Progenitor cell of endocrine pancreas (in vitro differentiated cells): ENCODE measurements at regions not wholly inside any gene's neighbourhood (a gene's known extent, or its start where the extent isn't known, plus 50 kb on each side); places are given as distances from the start of the nearest gene placed in this dataset.

Experiments used
- DNase-seq: peaks from one replicate; pipeline ENCODE4 v3.0.0; 2021; ENCODE audit warnings: low spot score; ENCODE audit not compliant: unreplicated experiment
- H3K27ac Mint-ChIP-seq: 2 replicates; pipeline ENCODE4 v1.8.0; 2021; ENCODE audit warnings: mild to moderate bottlenecking, moderate library complexity, mixed read lengths
- H3K27me3 Mint-ChIP-seq: 2 replicates; pipeline ENCODE4 v1.8.0; 2021; ENCODE audit warnings: mixed read lengths
- H3K36me3 Mint-ChIP-seq: 2 replicates; pipeline ENCODE4 v1.8.0; 2022; ENCODE audit warnings: mixed read lengths; ENCODE audit not compliant: insufficient read depth
- H3K4me1 Mint-ChIP-seq: 2 replicates; pipeline ENCODE4 v1.8.0; 2021; ENCODE audit warnings: low read depth, mixed read lengths
- H3K4me3 Mint-ChIP-seq: 2 replicates; pipeline ENCODE4 v1.8.0; 2021; ENCODE audit warnings: low read depth, mild to moderate bottlenecking, moderate library complexity, mixed read lengths
- H3K9me3 Mint-ChIP-seq: 2 replicates; pipeline ENCODE4 v1.8.0; 2021; ENCODE audit warnings: low read depth, mixed read lengths
- TF ChIP-seq, protein P1 (sequence below): fragments of 200-600 bp; sonication (generic); IDR thresholded peaks from one replicate; pipeline ENCODE4 v1.5.0; 2021; ENCODE audit warnings: antibody characterized with exemption, mild to moderate bottlenecking; ENCODE audit not compliant: unreplicated experiment

DNA sequence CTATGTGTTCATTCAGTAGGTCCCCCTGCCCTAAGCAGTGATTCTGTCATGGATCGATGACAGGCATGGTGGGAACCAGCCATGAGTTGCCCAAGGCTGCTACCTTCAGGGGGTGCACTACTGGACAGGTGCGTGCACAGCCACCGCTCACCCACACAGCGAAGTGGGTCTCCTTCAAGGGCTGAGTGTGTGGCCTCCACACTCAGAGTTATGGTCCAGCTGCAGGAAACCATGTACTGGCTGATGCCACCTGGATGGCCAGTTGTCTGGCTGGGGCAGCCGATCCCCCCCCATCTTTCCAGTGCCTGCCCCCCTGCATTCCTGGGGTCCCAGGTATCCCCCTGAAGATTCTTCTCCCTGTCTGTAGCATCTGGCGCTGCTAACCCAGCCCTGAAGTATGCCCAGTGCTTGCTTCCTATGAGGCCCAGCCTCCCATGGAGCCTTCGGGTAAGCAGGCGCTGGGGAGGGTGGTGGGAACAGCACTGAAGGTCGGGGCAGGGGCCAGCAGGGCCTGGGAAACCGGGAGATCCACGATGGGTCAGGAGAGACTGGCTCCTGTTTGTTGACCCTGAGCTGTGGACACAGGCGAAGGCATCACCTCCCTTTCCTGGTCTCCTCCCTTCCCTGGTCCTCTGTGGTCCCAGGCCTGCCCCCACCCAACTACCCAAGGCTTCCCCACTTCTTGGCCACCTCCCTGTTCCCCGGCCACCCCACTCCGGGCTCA lies 106.0 kb downstream of the VEGFA start:
- no peak for DNase-seq
- Mint-ChIP-seq H3K27ac (no peak overlapping the region), H3K9me3 (no peaks in the 10 kb centered on the region), H3K27me3 (no peaks in the 10 kb centered on the region), H3K4me3 (no peak overlapping the region), H3K36me3 (no peaks in the 10 kb centered on the region), H3K4me1 (peaks cover 53% of the 10 kb centered on the region)
- TF ChIP-seq, protein P1, sequence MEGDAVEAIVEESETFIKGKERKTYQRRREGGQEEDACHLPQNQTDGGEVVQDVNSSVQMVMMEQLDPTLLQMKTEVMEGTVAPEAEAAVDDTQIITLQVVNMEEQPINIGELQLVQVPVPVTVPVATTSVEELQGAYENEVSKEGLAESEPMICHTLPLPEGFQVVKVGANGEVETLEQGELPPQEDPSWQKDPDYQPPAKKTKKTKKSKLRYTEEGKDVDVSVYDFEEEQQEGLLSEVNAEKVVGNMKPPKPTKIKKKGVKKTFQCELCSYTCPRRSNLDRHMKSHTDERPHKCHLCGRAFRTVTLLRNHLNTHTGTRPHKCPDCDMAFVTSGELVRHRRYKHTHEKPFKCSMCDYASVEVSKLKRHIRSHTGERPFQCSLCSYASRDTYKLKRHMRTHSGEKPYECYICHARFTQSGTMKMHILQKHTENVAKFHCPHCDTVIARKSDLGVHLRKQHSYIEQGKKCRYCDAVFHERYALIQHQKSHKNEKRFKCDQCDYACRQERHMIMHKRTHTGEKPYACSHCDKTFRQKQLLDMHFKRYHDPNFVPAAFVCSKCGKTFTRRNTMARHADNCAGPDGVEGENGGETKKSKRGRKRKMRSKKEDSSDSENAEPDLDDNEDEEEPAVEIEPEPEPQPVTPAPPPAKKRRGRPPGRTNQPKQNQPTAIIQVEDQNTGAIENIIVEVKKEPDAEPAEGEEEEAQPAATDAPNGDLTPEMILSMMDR = no peak

- Mint-ChIP-seq H3K27ac (peak overlapping the region; percentile 91), H3K4me1 (peaks cover 53% of the 10 kb centered on the region), H3K4me3 (no peak overlapping the region), H3K27me3 (no peaks in the 10 kb centered on the region), H3K9me3 (no peaks in the 10 kb centered on the region), H3K36me3 (no peaks in the 10 kb centered on the region)
- TF ChIP-seq, protein P1 = no peak
- no peak for DNase-seq
Observed at GRCh38 chr6:43874814-43875590, 105.0 kb downstream of the VEGFA start.

DNA sequence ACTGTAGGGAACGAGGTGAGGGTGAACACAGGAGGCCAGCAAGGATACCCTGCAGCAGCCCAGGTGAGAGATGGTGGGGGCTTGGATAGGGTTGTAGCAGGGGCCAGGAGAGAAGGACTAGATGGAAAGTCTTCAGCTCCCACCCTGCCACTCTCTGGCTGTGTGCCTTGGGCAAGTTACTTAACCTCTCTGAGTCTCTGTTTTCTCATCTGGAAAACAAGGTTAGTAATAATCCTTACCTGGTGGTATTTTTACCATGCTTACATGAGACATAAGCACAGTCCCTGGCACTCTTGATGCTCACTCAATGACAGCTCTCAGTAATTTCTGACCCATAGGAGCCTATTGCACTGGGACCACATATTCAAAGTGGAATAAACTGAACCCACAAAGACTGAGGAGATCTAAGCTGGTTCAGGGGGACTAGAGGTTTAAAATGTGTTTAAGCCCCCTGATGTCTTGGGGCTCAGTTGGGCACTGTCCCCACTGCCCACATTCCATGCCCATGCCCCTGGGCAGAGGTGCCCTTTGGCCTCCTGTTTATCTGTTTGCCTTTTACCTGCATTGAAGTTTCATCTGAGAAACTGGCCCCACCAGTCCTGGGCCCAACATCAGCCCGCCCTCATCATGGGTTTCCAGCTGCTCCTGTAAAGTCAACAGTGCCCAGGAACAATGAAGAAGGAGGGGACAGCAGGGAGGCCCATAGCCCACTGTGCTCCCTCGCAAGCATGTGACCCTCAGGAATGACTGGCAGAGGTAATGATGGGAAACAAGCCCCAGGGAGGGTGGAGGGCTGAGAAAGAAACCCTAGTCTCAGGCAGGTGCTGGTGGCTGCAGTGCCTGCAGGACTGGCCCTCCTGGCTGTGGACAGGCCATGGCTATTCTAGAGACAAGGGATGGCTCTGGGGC lies 104.0 kb downstream of the VEGFA start:
- Mint-ChIP-seq H3K4me1 (peaks cover 49% of the 10 kb centered on the region), H3K27me3 (no peaks in the 10 kb centered on the region), H3K9me3 (no peaks in the 10 kb centered on the region), H3K4me3 (no peak overlapping the region), H3K36me3 (no peaks in the 10 kb centered on the region), H3K27ac (peak overlapping the region; percentile 91)
- peak; percentile 41 for DNase-seq
- TF ChIP-seq, protein P1 = no peak

DNA sequence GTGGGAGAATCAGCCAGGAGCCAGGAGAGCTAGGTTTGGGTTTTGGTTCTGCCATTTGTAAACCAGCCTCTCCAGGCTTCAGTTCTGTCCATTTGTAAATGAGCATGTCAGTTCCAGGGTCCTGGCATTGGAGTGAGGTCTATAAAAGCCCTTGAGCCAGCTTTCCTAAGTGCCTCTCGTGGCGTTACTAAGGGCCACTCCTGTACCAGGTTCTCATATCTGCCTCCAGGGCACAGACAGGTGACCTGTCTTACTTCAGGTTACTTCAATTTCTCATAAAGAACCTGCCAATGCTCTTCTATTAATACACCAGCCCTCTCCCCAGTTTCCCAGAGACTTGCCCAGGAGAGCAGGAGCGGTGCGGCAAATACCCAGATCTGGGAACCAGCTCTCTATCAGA lies 101.9 kb downstream of the VEGFA start:
- no peak overlapping the region for H3K4me3 Mint-ChIP-seq
- TF ChIP-seq, protein P1 = no peak
- H3K36me3 Mint-ChIP-seq = no peaks in the 10 kb centered on the region
- DNase-seq = no peak
- no peaks in the 10 kb centered on the region for H3K9me3 Mint-ChIP-seq
- no peaks in the 10 kb centered on the region for H3K27me3 Mint-ChIP-seq
- no peak overlapping the region for H3K27ac Mint-ChIP-seq
- peaks cover 42% of the 10 kb centered on the region for H3K4me1 Mint-ChIP-seq

DNA sequence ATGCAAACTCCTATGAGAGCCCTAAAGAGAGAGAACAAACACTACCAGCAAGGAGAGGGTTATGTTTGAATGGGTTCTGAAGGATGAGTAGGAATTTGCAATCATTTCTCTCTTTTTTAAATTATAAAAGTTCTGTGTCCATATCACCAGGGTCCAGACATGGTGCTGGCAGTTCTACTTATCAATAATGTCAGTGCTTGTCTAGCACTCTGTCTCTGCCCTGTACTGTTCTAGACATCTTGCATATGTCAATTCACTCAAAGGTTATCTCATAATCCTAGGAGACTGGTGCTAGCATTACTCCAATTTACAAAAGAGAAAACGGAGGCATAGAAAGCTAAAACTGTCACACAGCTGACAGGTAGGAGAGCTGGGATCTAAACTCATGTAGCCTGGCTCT lies 101.3 kb downstream of the VEGFA start:
- peaks cover 36% of the 10 kb centered on the region for H3K4me1 Mint-ChIP-seq
- TF ChIP-seq, protein P1 = no peak
- H3K27me3 Mint-ChIP-seq = no peaks in the 10 kb centered on the region
- no peaks in the 10 kb centered on the region for H3K9me3 Mint-ChIP-seq
- no peaks in the 10 kb centered on the region for H3K36me3 Mint-ChIP-seq
- H3K27ac Mint-ChIP-seq = no peak overlapping the region
- no peak for DNase-seq
- no peak overlapping the region for H3K4me3 Mint-ChIP-seq
